ENCODE measurements at regions not wholly inside any gene's neighbourhood (a gene's known extent, or its start where the extent isn't known, plus 50 kb on each side); places are given as distances from the start of the nearest gene placed in this dataset.

GRCh38 chr16:86217001-86217890 lies 293.1 kb upstream of the FOXF1 start:
- no peaks in the 10 kb centered on the region for H3K36me3 ChIP-seq
- DNase-seq (ENCODE audit: low spot score), result no peak
- 80% methylated on average over 20 of the region's 27 CpGs for WGBS
- no peaks in the 10 kb centered on the region for H3K4me1 ChIP-seq (replicated peaks)
- TF ChIP-seq POLR2AphosphoS5 (IDR thresholded peaks at IDR 0.05) (no peak), POLR2A (IDR thresholded peaks at IDR 0.05) (no peak)
- TF ChIP-seq, protein P1, sequence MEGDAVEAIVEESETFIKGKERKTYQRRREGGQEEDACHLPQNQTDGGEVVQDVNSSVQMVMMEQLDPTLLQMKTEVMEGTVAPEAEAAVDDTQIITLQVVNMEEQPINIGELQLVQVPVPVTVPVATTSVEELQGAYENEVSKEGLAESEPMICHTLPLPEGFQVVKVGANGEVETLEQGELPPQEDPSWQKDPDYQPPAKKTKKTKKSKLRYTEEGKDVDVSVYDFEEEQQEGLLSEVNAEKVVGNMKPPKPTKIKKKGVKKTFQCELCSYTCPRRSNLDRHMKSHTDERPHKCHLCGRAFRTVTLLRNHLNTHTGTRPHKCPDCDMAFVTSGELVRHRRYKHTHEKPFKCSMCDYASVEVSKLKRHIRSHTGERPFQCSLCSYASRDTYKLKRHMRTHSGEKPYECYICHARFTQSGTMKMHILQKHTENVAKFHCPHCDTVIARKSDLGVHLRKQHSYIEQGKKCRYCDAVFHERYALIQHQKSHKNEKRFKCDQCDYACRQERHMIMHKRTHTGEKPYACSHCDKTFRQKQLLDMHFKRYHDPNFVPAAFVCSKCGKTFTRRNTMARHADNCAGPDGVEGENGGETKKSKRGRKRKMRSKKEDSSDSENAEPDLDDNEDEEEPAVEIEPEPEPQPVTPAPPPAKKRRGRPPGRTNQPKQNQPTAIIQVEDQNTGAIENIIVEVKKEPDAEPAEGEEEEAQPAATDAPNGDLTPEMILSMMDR (IDR thresholded peaks at IDR 0.05), result no peak
- no peak overlapping the region for H3K4me3 ChIP-seq
- intact Hi-C loops (cut with DNase I), result no loop called here
- H3K9me3 ChIP-seq, result no peaks in the 10 kb centered on the region
- peaks cover 12% of the 10 kb centered on the region for H3K27me3 ChIP-seq (replicated peaks; ENCODE audit: insufficient read depth)
- H3K27ac ChIP-seq, result no peak overlapping the region

DNA sequence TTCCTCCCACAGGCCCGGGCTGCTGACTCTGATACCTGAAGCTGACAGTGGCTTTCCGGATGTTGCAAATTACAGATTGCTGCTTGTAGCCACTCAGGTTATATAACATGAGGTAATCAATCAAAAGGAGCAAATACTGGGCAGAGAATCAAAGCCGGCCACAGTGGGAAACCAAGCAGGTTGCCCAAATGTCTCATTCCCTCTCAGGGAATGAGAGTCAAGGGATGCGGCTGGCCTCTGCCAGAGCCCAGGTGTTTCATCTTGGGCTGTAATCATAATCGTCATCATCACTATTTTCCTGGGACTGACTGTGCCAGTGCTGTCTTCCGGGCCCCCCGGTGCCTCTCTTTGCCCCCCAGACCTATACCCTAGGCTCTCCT lies 292.4 kb upstream of the FOXF1 start:
- no peaks in the 10 kb centered on the region for H3K36me3 ChIP-seq
- WGBS, result 74% methylated on average over 7 of the region's 7 CpGs
- H3K4me1 ChIP-seq (replicated peaks), result no peaks in the 10 kb centered on the region
- H3K27ac ChIP-seq, result no peak overlapping the region
- H3K4me3 ChIP-seq, result no peak overlapping the region
- intact Hi-C loops (cut with DNase I), result no loop called here
- no peaks in the 10 kb centered on the region for H3K9me3 ChIP-seq
- TF ChIP-seq POLR2A (IDR thresholded peaks at IDR 0.05), result no peak
- TF ChIP-seq, protein P1 (IDR thresholded peaks at IDR 0.05), result no peak
- TF ChIP-seq POLR2AphosphoS5 (IDR thresholded peaks at IDR 0.05), result no peak
- peaks cover 12% of the 10 kb centered on the region for H3K27me3 ChIP-seq (replicated peaks; ENCODE audit: insufficient read depth)
- DNase-seq (ENCODE audit: low spot score), result no peak

DNA sequence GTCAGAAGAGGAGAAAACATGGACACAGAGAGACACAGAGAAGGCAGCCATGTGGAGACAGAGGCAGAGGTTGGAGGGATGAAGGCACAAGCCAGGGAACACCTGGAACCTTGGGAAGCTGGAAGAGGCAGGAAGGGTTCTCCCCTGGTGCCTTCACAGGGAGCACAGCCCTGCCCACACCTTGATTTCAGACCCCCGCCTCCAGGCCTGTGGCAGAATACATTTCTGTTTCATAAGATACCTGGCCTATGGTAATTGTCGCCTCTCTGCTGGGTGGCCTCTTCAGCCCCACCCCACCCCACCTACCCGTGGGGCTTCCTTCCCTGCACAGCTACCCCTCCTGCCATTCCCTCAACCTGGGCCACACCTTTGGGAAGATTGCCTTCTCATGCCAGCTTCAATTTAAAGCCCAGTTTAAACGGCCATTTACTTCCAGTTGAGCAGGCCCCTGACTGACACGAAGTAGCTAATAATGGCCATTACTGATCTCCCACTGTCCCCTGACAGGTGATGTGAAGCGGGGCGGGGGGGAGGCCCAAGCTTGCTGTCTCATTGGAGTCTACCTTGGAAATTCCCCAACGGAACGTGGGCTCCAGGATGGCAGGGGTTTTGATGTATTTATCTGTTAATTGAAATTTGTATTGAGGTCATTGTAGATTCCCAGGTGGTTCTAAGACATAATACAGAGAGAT lies 291.7 kb upstream of the FOXF1 start:
- no peak for DNase-seq (ENCODE audit: low spot score)
- peaks cover 12% of the 10 kb centered on the region for H3K27me3 ChIP-seq (replicated peaks; ENCODE audit: insufficient read depth)
- no peak overlapping the region for H3K27ac ChIP-seq
- H3K9me3 ChIP-seq, result no peaks in the 10 kb centered on the region
- H3K4me3 ChIP-seq, result no peak overlapping the region
- TF ChIP-seq, protein P1 (IDR thresholded peaks at IDR 0.05), result no peak
- TF ChIP-seq POLR2AphosphoS5 (IDR thresholded peaks at IDR 0.05), result no peak
- no peak for TF ChIP-seq POLR2A (IDR thresholded peaks at IDR 0.05)
- WGBS, result 72% methylated on average over 9 of the region's 9 CpGs
- no peaks in the 10 kb centered on the region for H3K4me1 ChIP-seq (replicated peaks)
- intact Hi-C loops (cut with DNase I), result no loop called here
- no peaks in the 10 kb centered on the region for H3K36me3 ChIP-seq

GRCh38 chr16:86219655-86220445 lies 290.5 kb upstream of the FOXF1 start:
- intact Hi-C loops (cut with DNase I), result no loop called here

More at GRCh38 chr16:86219655-86220445, 290.5 kb upstream of the FOXF1 start:
- Histone ChIP-seq H3K27me3 (replicated peaks; ENCODE audit: insufficient read depth) (peaks cover 12% of the 10 kb centered on the region), H3K36me3 (no peaks in the 10 kb centered on the region), H3K27ac (no peak overlapping the region), H3K9me3 (no peaks in the 10 kb centered on the region), H3K4me3 (no peak overlapping the region), H3K4me1 (replicated peaks) (no peaks in the 10 kb centered on the region)
- 56% methylated on average over 22 of the region's 22 CpGs for WGBS
- TF ChIP-seq, protein P1 (IDR thresholded peaks at IDR 0.05), result no peak
- no peak for TF ChIP-seq POLR2A (IDR thresholded peaks at IDR 0.05)
- no peak for TF ChIP-seq POLR2AphosphoS5 (IDR thresholded peaks at IDR 0.05)
- DNase-seq (ENCODE audit: low spot score), result no peak
